ENCODE measurements at regions not wholly inside any gene's neighbourhood (a gene's known extent, or its start where the extent isn't known, plus 50 kb on each side); places are given as distances from the start of the nearest gene placed in this dataset.

GRCh38 chr6:114740547-114740946, 397.7 kb upstream of the HS3ST5 start:
- H3K4me3 ChIP-seq (ENCODE audit: low read depth, low read length), result no peak overlapping the region
- DNase-seq (ENCODE audit: low read depth), result no peak
- no peak for TF ChIP-seq POLR2A (IDR thresholded peaks at IDR 0.05; ENCODE audit: extremely low read depth, insufficient read length)
- TF ChIP-seq MYC (IDR thresholded peaks at IDR 0.05; ENCODE audit: low read depth, low read length), result no peak
- TF ChIP-seq MAX (IDR thresholded peaks at IDR 0.05; ENCODE audit: low read depth, low read length), result no peak
- no peak for TF ChIP-seq CTCF (IDR thresholded peaks at IDR 0.05; ENCODE audit: low read depth, low read length)

GRCh38 chr6:114739656-114740055, 396.8 kb upstream of the HS3ST5 start:
- TF ChIP-seq POLR2A (IDR thresholded peaks at IDR 0.05; ENCODE audit: extremely low read depth, insufficient read length), result no peak
- TF ChIP-seq MAX (IDR thresholded peaks at IDR 0.05; ENCODE audit: low read depth, low read length), result no peak
- TF ChIP-seq MYC (IDR thresholded peaks at IDR 0.05; ENCODE audit: low read depth, low read length), result no peak
- no peak for TF ChIP-seq CTCF (IDR thresholded peaks at IDR 0.05; ENCODE audit: low read depth, low read length)
- no peak for DNase-seq (ENCODE audit: low read depth)
- H3K4me3 ChIP-seq (ENCODE audit: low read depth, low read length), result no peak overlapping the region

- no peak overlapping the region for H3K4me3 ChIP-seq (ENCODE audit: low read depth, low read length)
- DNase-seq (ENCODE audit: low read depth), result no peak
- TF ChIP-seq MAX (IDR thresholded peaks at IDR 0.05; ENCODE audit: low read depth, low read length) (no peak), MYC (IDR thresholded peaks at IDR 0.05; ENCODE audit: low read depth, low read length) (no peak), POLR2A (IDR thresholded peaks at IDR 0.05; ENCODE audit: extremely low read depth, insufficient read length) (no peak), CTCF (IDR thresholded peaks at IDR 0.05; ENCODE audit: low read depth, low read length) (no peak)
These were observed 392.4 kb upstream of the HS3ST5 start for GRCh38 chr6:114735025-114735735.

- no peak for TF ChIP-seq MYC (IDR thresholded peaks at IDR 0.05; ENCODE audit: low read depth, low read length)
- TF ChIP-seq MAX (IDR thresholded peaks at IDR 0.05; ENCODE audit: low read depth, low read length), result no peak
- TF ChIP-seq CTCF (IDR thresholded peaks at IDR 0.05; ENCODE audit: low read depth, low read length), result no peak
- TF ChIP-seq POLR2A (IDR thresholded peaks at IDR 0.05; ENCODE audit: extremely low read depth, insufficient read length), result no peak
- no peak for DNase-seq (ENCODE audit: low read depth)
- no peak overlapping the region for H3K4me3 ChIP-seq (ENCODE audit: low read depth, low read length)
These were observed 390.8 kb upstream of the HS3ST5 start for GRCh38 chr6:114733596-114733995.

GRCh38 chr6:114718716-114719270, 376.0 kb upstream of the HS3ST5 start:
- no peak overlapping the region for H3K4me3 ChIP-seq (ENCODE audit: low read depth, low read length)
- DNase-seq (ENCODE audit: low read depth), result no peak
- TF ChIP-seq CTCF (IDR thresholded peaks at IDR 0.05; ENCODE audit: low read depth, low read length), result no peak
- TF ChIP-seq MYC (IDR thresholded peaks at IDR 0.05; ENCODE audit: low read depth, low read length), result no peak

All from NB4 (cell line).